ENCODE measurements at regions not wholly inside any gene's neighbourhood (a gene's known extent, or its start where the extent isn't known, plus 50 kb on each side); places are given as distances from the start of the nearest gene placed in this dataset.

- no peak for DNase-seq (ENCODE audit: low read depth)
- no peak overlapping the region for H3K4me3 ChIP-seq (ENCODE audit: low read depth, low read length)
- TF ChIP-seq CTCF (conservative IDR thresholded peaks at IDR 0.05; ENCODE audit: low read depth, low read length): no peak
Measured at GRCh38 chr4:163620738-163621137, 126.2 kb downstream of the TMA16 start.

GRCh38 chr4:163621821-163622220 lies 127.3 kb downstream of the TMA16 start:
- H3K4me3 ChIP-seq (ENCODE audit: low read depth, low read length): no peak overlapping the region
- no peak for DNase-seq (ENCODE audit: low read depth)
- no peak for TF ChIP-seq CTCF (conservative IDR thresholded peaks at IDR 0.05; ENCODE audit: low read depth, low read length)

- H3K4me3 ChIP-seq (ENCODE audit: low read depth, low read length): no peak overlapping the region
- no peak for TF ChIP-seq CTCF (conservative IDR thresholded peaks at IDR 0.05; ENCODE audit: low read depth, low read length)
- DNase-seq (ENCODE audit: low read depth): no peak
Measured at GRCh38 chr4:163622379-163623035, 128.0 kb downstream of the TMA16 start.

GRCh38 chr4:163623787-163624186 lies 129.3 kb downstream of the TMA16 start:
- no peak for DNase-seq (ENCODE audit: low read depth)
- H3K4me3 ChIP-seq (ENCODE audit: low read depth, low read length): no peak overlapping the region
- no peak for TF ChIP-seq CTCF (conservative IDR thresholded peaks at IDR 0.05; ENCODE audit: low read depth, low read length)

- TF ChIP-seq CTCF (conservative IDR thresholded peaks at IDR 0.05; ENCODE audit: low read depth, low read length): no peak
- DNase-seq (ENCODE audit: low read depth): no peak
- H3K4me3 ChIP-seq (ENCODE audit: low read depth, low read length): no peak overlapping the region
Measured at GRCh38 chr4:163624727-163625126, 130.2 kb downstream of the TMA16 start.

- no peak overlapping the region for H3K4me3 ChIP-seq (ENCODE audit: low read depth, low read length)
- no peak for DNase-seq (ENCODE audit: low read depth)
- no peak for TF ChIP-seq CTCF (conservative IDR thresholded peaks at IDR 0.05; ENCODE audit: low read depth, low read length)
Measured at GRCh38 chr4:163631288-163631687, 136.8 kb downstream of the TMA16 start.

GRCh38 chr4:163638909-163639308 lies 144.4 kb downstream of the TMA16 start:
- no peak overlapping the region for H3K4me3 ChIP-seq (ENCODE audit: low read depth, low read length)
- no peak for TF ChIP-seq CTCF (conservative IDR thresholded peaks at IDR 0.05; ENCODE audit: low read depth, low read length)
- no peak for DNase-seq (ENCODE audit: low read depth)
